HCT116 (cell line): ENCODE measurements at regions not wholly inside any gene's neighbourhood (a gene's known extent, or its start where the extent isn't known, plus 50 kb on each side); places are given as distances from the start of the nearest gene placed in this dataset.

ENCODE experiments used
- ATAC-seq: fragments of 200-7000 bp; cut with Tn5 transposase; 2 replicates; pipeline ENCODE4 v1.9.1; 2020; ENCODE audit warnings: mild to moderate bottlenecking, moderate library complexity
- BruUV-seq: library from RNA; stranded (reverse); fragments of 400-500 nt; replicated peaks from 2 replicates; lab custom pipeline; 2021; lab: Mats Ljungman, UMichigan
- CTCF ChIA-PET: fragments of 300-600 bp; sonication (Branson Sonifier 250); formaldehyde crosslinking; loops from one replicate; lab custom pipeline; 2021; ENCODE audit warnings: antibody characterized with exemption; lab: Charles Lee
- POLR2A ChIA-PET: fragments of 300-600, 350-600 bp; sonication (Branson Sonifier 250); formaldehyde crosslinking; loops from one replicate; lab custom pipeline; 2021; ENCODE audit warnings: antibody characterized with exemption; lab: Charles Lee
- RAD21 ChIA-PET, 2 experiments: fragments of 300-600 bp; sonication (Branson Sonifier 250); formaldehyde crosslinking; loops; one replicate each; lab custom pipeline; 2023; ENCODE audit warnings: low total read pairs in 2 of 2; ENCODE audit not compliant: uncharacterized antibody in 2 of 2, unreplicated experiment in 2 of 2, low non-redundant PET in 1 of 2; lab: Charles Lee
- DNase-seq: peaks from one replicate; pipeline ENCODE4 v3.0.0-alpha.2; 2010; ENCODE audit warnings: low read depth, low spot score
- H2AFZ ChIP-seq: fragments of 200-600 bp; shearing (Covaris generic), sonication (generic); 2 replicates; pipeline ENCODE4 v1.6.1; 2017; ENCODE audit warnings: low read depth, mixed run types, mixed read lengths, antibody characterized with exemption, low read length; ENCODE audit not compliant: poor library complexity, severe bottlenecking
- H3K27ac ChIP-seq: 2 replicates; pipeline ENCODE4 v1.5.1; 2012; ENCODE audit warnings: low read depth, low read length
- H3K27me3 ChIP-seq: fragments of 200-600 bp; sonication (generic); 2 replicates; pipeline ENCODE4 v1.6.1; 2016; ENCODE audit warnings: mixed run types, low read length, mixed read lengths; ENCODE audit not compliant: insufficient read depth
- H3K36me3 ChIP-seq, 2 experiments: fragments of 200-500 bp in 1 of 2; fragments of 200-600 bp in 1 of 2; sonication (Bioruptor generic) in 1 of 2; sonication (generic) in 1 of 2; 2 replicates each; pipeline versions ENCODE4 v1.5.1 to v1.6.1; 2014 to 2016; ENCODE audit warnings: low read length in 2 of 2, inconsistent platforms in 1 of 2, mixed read lengths in 1 of 2, mixed run types in 1 of 2; ENCODE audit not compliant: insufficient read depth in 2 of 2, control insufficient read depth in 1 of 2
- H3K4me1 ChIP-seq, 2 experiments: fragments of 200-600 bp in 1 of 2; sonication (generic) in 1 of 2; 2 replicates each; pipeline versions ENCODE4 v1.5.1 to v1.6.1; 2012 to 2017; ENCODE audit warnings: low read length in 2 of 2, inconsistent platforms in 1 of 2, mild to moderate bottlenecking in 1 of 2, mixed read lengths in 1 of 2, mixed run types in 1 of 2, moderate library complexity in 1 of 2; ENCODE audit not compliant: insufficient read depth in 2 of 2, control insufficient read depth in 1 of 2
- H3K4me2 ChIP-seq: fragments of 200-600 bp; sonication (generic); 2 replicates; pipeline ENCODE4 v1.6.1; 2017; ENCODE audit warnings: mixed run types, low read length, mixed read lengths
- H3K4me3 ChIP-seq, 2 experiments: fragments of 200-600 bp in 1 of 2; sonication (generic) in 1 of 2; replicated peaks in 1 of 2; 2 replicates each; pipeline ENCODE4 v1.5.1; 2011 to 2016; ENCODE audit warnings: low read length in 2 of 2, control low read depth in 1 of 2, low read depth in 1 of 2, mild to moderate bottlenecking in 1 of 2, mixed read lengths in 1 of 2, mixed run types in 1 of 2
- H3K79me2 ChIP-seq: fragments of 200-600 bp; sonication (generic); 2 replicates; pipeline ENCODE4 v1.6.1; 2017; ENCODE audit warnings: mild to moderate bottlenecking, mixed run types, low read length, moderate library complexity, mixed read lengths; ENCODE audit not compliant: insufficient read depth
- H3K9ac ChIP-seq: fragments of 200-600 bp; sonication (generic); 2 replicates; pipeline ENCODE4 v1.6.1; 2016; ENCODE audit warnings: low read length, mixed read lengths
- H3K9me2 ChIP-seq: fragments of 200-600 bp; sonication (generic), shearing (Covaris generic); 2 replicates; pipeline ENCODE4 v1.6.1; 2017; ENCODE audit warnings: mixed run types, mild to moderate bottlenecking, moderate library complexity; ENCODE audit not compliant: insufficient read depth
- H3K9me3 ChIP-seq, 2 experiments: fragments of 200-500 bp in 1 of 2; fragments of 200-600 bp in 1 of 2; sonication (Bioruptor generic) in 1 of 2; sonication (generic) in 1 of 2; 2 replicates each; pipeline ENCODE4 v1.6.1; 2014 to 2017; ENCODE audit warnings: low read length in 2 of 2, mixed read lengths in 2 of 2, inconsistent platforms in 1 of 2, low read depth in 1 of 2, mild to moderate bottlenecking in 1 of 2, mixed run types in 1 of 2, moderate library complexity in 1 of 2; ENCODE audit not compliant: control insufficient read depth in 1 of 2, insufficient read depth in 1 of 2
- H4K20me1 ChIP-seq: fragments of 200-600 bp; sonication (generic), shearing (Covaris generic); 2 replicates; pipeline ENCODE4 v1.6.1; 2017; ENCODE audit warnings: mixed run types, mild to moderate bottlenecking, moderate library complexity; ENCODE audit not compliant: insufficient read depth
- ATF3 ChIP-seq: IDR thresholded peaks from 2 replicates; pipeline ENCODE4 v1.6.1; 2012
- CBX3 ChIP-seq: IDR thresholded peaks from 2 replicates; pipeline ENCODE4 v1.6.1; 2012; ENCODE audit warnings: low read depth
- CEBPB ChIP-seq: IDR thresholded peaks from 2 replicates; pipeline ENCODE4 v1.6.1; 2012; ENCODE audit warnings: low read depth
- CTCF ChIP-seq, 3 experiments: fragments of 200-600 bp in 1 of 3; sonication (generic) in 1 of 3; IDR thresholded peaks in 2 of 3; conservative IDR thresholded peaks in 1 of 3; 2 replicates each; pipeline ENCODE4 v1.5.1; 2012 to 2017; ENCODE audit warnings: low read depth in 2 of 3, low read length in 2 of 3, antibody characterized with exemption in 1 of 3, borderline replicate concordance in 1 of 3, control low read depth in 1 of 3, mild to moderate bottlenecking in 1 of 3, mixed read lengths in 1 of 3, mixed run types in 1 of 3, moderate library complexity in 1 of 3; ENCODE audit not compliant: insufficient read depth in 1 of 3
- ELF1 ChIP-seq: IDR thresholded peaks from 2 replicates; pipeline ENCODE4 v1.6.1; 2012; ENCODE audit warnings: low read depth, borderline replicate concordance
- EZH2 ChIP-seq: fragments of 200-600 bp; sonication (generic); IDR thresholded peaks from 2 replicates; pipeline ENCODE4 v1.6.1; 2017; ENCODE audit warnings: antibody characterized with exemption, mixed run types
- EZH2phosphoT487 ChIP-seq: fragments of 200-600 bp; IDR thresholded peaks from 2 replicates; pipeline ENCODE4 v1.6.1; 2018; ENCODE audit warnings: antibody characterized with exemption, borderline replicate concordance
- FOSL1 ChIP-seq: IDR thresholded peaks from 2 replicates; pipeline ENCODE4 v1.6.1; 2012; ENCODE audit warnings: low read depth
- JUND ChIP-seq: IDR thresholded peaks from 2 replicates; pipeline ENCODE4 v1.6.1; 2012
- MAX ChIP-seq: IDR thresholded peaks from 2 replicates; pipeline ENCODE4 v1.6.1; 2012
- POLR2A ChIP-seq: IDR thresholded peaks from 2 replicates; pipeline ENCODE4 v1.7.0; 2011; ENCODE audit warnings: borderline replicate concordance; ENCODE audit not compliant: insufficient read depth, insufficient read length; ENCODE audit errors: extremely low read depth
- REST ChIP-seq: IDR thresholded peaks from 2 replicates; pipeline ENCODE4 v1.6.1; 2012; ENCODE audit warnings: low read depth
- SP1 ChIP-seq: IDR thresholded peaks from 2 replicates; pipeline ENCODE4 v1.6.1; 2012; ENCODE audit warnings: low read depth
- SRF ChIP-seq: IDR thresholded peaks from 2 replicates; pipeline ENCODE4 v1.6.1; 2012; ENCODE audit warnings: low read depth
- TCF7L2 ChIP-seq: IDR thresholded peaks from 2 replicates; pipeline ENCODE4 v1.7.0; 2011; ENCODE audit warnings: borderline replicate concordance, inconsistent platforms; ENCODE audit not compliant: insufficient read depth, insufficient read length; ENCODE audit errors: extremely low read depth
- YY1 ChIP-seq: IDR thresholded peaks from 2 replicates; pipeline ENCODE4 v1.6.1; 2011; ENCODE audit warnings: low read length, low read depth, moderate library complexity, mild to moderate bottlenecking; ENCODE audit not compliant: insufficient replicate concordance; ENCODE audit errors: extremely low read depth
- ZBTB33 ChIP-seq: IDR thresholded peaks from 2 replicates; pipeline ENCODE4 v1.6.1; 2011; ENCODE audit warnings: mild to moderate bottlenecking, low read length, moderate library complexity; ENCODE audit not compliant: insufficient replicate concordance; ENCODE audit errors: extremely low read depth
- ZFX ChIP-seq: fragments of 450-650 bp; IDR thresholded peaks from 2 replicates; pipeline ENCODE4 v1.6.1; 2017
- ZNF274 ChIP-seq: fragments of 200-500 bp; sonication (Bioruptor generic); IDR thresholded peaks from 2 replicates; pipeline ENCODE4 v1.6.1; 2014; ENCODE audit warnings: mild to moderate bottlenecking, low read depth, low read length, inconsistent platforms
- intact Hi-C: fragments of 100-400 bp; cut with micrococcal nuclease; formaldehyde crosslinking; loops from 2 replicates; pipeline ENCODE4 v1.10.0; 2022

GRCh38 chr11:80629466-80629865 is 1188.6 kb upstream of the TENM4 start:
- no peaks in the 10 kb centered on the region for H4K20me1 ChIP-seq
- POLR2A ChIA-PET = no interaction called here
- no TSS peak for BruUV-seq

More at GRCh38 chr11:80629466-80629865, 1188.6 kb upstream of the TENM4 start:
- H3K36me3 ChIP-seq = no peaks in the 10 kb centered on the region
- TF ChIP-seq REST (no peak), ZFX (no peak), CTCF (IDR thresholded peaks at IDR 0.05 in 2 of 3, conservative IDR thresholded peaks at IDR 0.05 in 1 of 3; ENCODE audit: borderline replicate concordance in 1 of 3, insufficient read depth in 1 of 3, low read depth in 2 of 3, low read length in 2 of 3) (no peak), CBX3 (no peak), POLR2A (no peak), FOSL1 (no peak), MAX (no peak), ATF3 (no peak), SP1 (no peak), EZH2 (no peak), ELF1 (no peak), JUND (no peak), ZBTB33 (no peak), YY1 (no peak), CEBPB (no peak), EZH2phosphoT487 (no peak), ZNF274 (no peak), TCF7L2 (no peak), SRF (no peak)
- TF ChIP-seq, all 23 proteins: peak for 0
- DNase-seq (no peak), ATAC-seq (no peak)
- no peak overlapping the region for H3K9ac ChIP-seq
- intact Hi-C loops = no loop called here
- peaks cover 0 to 13% of the 10 kb centered on the region in 2 experiments; a peak in 2 of 4 replicates for H3K9me3 ChIP-seq
- H2AFZ ChIP-seq = no peak overlapping the region
- RAD21 ChIA-PET = no interaction called here
- H3K4me1 ChIP-seq = no peaks in the 10 kb centered on the region
- no peaks in the 10 kb centered on the region for H3K9me2 ChIP-seq
- no peak overlapping the region for H3K27ac ChIP-seq
- no peak overlapping the region for H3K4me3 ChIP-seq
- CTCF ChIA-PET = no interaction called here
- H3K27me3 ChIP-seq = no peaks in the 10 kb centered on the region
- H3K4me2 ChIP-seq = no peak overlapping the region
- no peaks in the 10 kb centered on the region for H3K79me2 ChIP-seq
